NCI-H748 treated with DMSO at 0.1 percent for 48 hours (cell line): ENCODE measurements at regions not wholly inside any gene's neighbourhood (a gene's known extent, or its start where the extent isn't known, plus 50 kb on each side); places are given as distances from the start of the nearest gene placed in this dataset.
A peak's percentile ranks its signal among the peaks of the same experiment; 100 is the strongest.

Source experiments
- DNase-seq: peaks from one replicate; lab custom pipeline; 2025; lab: John Stamatoyannopoulos, UW

DNA sequence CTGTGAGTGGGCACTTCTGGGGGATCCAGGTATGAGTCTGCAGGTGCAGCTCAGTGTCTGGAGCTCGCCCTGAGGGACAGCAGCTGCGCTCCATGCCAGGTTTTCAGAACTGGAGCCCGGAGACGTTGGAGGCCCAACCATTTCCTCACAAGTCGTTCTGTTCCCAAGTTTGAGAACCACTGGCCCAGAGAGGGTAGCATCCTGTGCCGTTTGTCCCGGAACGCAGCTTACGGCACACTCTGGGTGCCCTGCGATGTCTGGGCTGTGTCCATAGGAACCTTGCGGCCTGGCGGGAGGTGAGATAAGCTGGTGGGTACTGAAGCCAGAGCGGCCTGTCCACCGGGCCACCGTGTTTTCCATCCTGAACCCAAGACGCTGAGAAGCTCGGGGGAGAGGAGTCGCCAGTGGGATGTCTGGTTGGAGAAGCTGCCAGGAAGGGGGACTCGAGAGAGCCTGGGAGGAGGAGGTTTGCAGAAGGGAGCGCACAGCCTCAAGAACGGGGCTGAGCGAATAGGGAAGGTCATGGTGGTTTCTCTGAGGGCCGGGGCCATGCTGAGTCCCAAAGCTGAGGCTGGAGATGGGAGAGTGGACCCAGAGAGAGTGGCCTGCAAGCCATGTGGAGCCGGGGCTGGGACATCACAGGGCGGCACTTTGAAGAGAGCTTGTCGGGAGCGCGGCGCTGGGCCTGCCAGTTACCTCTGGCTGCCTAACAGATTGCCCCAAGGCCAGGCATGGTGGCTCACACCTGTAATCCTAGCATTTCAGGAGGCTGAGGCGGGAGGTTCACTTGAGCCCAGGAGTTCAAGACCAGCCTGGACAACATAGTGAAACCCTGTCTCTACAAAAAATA lies 211.0 kb upstream of the GSE1 start:
- DNase-seq, result no peak

DNA sequence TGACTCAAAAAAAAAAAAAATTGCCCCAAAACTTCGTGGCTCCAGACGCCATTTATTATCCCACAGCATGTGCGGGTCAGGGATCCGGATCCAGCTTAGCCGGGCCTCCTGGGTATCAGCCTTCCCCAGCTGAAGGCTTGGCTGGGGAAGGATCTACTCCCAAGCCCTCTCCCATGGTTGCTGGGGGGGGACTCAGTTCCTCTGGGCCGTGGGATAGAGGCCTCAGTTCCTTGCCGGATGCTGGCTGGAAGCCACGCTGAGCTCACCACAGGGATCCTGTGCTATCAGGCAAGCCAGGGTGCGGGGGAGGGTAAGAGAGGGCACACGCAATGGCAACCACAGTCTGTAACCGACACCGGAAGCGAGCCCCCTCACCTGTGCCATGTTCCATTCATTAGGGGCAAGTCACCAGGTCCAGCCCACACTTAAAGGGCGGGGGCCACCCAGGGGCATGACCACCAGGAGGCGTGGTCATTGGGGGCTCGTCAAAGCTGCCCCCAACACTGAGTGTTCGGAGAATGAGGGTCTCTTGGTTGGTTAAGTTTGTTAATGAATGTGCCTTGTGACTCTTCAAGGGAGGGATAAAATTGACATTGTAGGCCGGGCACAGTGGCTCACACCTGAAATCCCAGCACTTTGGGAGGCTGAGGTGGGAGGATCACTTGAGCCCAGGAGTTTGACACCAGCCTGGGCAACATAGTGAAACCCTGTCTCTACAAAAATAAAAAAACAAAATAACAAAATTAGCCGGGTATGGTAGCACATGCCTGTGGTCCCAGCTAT lies 210.0 kb upstream of the GSE1 start:
- no peak for DNase-seq

DNA sequence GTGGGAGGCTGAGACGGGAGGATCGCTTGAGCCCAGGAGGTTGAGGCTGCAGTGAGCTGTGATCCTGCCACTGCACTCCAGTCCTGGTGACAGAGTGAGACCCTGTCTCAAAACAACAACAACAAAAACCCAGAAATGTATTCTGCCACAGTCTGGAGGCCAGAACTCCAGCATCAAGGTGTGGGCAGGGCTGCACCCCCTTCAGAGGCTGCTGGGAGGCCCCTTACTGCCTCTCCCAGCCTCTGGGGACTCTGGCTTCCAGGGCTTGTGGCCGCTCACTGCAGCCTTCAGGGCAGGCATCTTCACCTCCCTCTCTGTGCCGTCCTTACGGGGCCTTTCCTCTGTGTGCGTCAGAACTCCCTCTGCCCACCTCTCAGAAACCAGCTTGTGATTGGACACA lies 209.4 kb upstream of the GSE1 start:
- DNase-seq, result no peak

DNA sequence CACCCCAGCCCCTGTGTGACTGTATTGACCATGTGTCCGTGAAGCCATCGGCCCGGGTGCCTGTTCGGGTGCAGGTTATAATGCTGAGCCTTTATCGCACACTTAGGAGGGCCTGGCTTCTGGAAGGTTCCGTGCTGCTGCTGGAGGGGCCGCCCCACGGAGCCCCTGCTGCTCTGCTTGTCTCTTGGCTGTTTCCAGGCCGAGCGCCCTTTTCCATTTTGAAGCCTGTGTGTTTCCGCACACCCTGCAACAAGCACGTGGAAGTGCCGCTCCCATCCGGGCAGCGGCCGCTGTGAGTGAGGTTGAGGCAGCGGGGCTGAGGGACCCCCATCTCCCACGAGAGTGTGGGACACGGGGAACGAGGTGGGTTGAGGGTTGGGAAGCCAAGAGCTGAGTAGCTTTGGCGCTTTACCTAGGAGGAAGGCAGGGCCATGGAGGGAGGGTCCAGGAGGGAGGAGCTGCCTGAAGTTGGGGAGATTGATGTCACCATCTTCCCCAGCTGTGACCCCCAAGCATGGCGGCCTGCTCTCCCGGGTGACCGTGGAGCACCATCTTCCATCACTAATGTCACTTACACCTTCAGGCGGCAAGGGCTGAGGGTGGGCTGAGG lies 200.1 kb upstream of the GSE1 start:
- DNase-seq, result no peak

DNA sequence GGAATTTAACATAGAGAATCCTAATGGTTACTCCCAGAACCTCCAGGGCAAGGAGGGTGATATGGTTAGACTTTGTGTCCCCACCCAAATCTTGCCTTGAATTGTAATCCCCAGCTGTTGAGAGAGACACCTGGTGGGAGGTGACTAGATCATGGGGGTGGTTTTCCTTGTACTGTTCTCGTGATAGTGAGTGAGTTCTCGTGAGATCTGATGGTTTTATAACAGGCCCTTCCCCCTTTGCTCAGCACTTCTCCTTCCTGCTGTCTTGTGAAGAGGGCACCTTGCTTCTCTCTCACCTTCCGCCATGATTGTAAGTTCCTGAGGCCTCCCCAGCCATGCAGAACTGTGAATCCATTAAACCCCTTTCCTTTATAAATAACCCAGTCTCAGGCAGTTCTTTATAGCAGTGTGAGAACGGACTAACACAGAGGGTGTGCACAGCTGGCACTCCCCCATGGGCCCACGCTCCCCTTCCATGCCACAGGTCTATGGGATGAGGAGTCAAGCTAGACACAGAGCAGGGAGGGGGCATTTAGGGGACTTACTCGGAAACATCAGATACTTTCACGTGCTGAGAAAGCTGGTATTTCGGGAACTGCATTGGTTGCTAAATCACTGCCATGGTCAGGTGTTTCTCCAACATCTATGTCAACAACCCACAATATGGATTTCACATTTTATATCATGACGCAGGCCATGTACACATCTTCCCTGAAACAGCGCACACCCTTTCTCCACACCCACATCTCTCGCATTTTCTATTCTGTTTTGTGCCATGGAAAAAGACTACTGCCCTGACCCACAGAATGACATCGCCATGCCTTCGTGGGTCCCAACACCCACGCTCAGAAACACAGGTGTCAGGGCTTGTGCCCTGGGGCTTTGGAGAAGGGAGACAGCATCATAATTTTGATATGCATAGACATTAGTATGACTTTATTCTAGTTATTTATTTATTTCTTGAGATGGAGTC lies 199.1 kb upstream of the GSE1 start:
- no peak for DNase-seq

DNA sequence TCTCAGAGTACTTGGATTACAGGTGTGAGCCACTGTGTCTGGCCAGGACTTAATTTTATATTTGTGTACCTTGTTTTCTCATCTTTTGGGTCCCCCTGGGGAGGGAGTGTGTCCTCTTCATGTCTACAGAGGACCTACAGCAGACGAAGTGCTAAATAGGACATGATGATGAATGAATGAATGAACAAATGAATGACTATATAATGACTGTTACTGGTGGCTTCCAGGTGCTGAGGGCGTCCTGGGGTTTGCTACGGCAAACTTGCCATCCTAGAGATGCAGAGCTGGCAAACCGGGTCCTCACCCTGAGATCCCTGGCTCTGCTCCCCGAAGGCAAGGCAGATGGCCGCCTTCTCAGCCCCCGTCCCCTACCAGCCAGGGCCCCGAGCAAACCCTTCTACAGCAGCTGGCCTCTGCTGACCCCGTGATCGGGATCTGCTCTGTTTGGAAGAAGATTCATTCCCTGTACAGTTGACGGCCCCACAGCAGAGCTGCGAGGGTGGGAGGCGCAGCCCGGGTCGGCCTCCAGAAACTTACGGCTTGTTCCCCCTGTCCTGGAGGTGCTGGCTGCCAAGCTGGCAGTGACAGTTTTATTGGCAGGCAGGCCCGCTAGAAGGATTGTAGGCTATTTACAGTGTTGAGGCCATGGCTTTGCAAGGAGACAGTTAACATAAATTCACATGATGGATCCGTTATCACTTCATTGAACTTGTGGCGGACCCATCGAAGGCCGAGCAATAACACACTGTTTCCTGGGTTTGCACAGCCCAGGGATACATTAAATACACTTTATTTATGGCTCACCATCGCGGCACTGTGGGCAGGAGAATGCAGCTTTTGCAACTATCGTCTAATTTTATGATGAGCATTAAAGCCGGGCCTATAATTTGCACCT lies 197.7 kb upstream of the GSE1 start:
- no peak for DNase-seq

DNA sequence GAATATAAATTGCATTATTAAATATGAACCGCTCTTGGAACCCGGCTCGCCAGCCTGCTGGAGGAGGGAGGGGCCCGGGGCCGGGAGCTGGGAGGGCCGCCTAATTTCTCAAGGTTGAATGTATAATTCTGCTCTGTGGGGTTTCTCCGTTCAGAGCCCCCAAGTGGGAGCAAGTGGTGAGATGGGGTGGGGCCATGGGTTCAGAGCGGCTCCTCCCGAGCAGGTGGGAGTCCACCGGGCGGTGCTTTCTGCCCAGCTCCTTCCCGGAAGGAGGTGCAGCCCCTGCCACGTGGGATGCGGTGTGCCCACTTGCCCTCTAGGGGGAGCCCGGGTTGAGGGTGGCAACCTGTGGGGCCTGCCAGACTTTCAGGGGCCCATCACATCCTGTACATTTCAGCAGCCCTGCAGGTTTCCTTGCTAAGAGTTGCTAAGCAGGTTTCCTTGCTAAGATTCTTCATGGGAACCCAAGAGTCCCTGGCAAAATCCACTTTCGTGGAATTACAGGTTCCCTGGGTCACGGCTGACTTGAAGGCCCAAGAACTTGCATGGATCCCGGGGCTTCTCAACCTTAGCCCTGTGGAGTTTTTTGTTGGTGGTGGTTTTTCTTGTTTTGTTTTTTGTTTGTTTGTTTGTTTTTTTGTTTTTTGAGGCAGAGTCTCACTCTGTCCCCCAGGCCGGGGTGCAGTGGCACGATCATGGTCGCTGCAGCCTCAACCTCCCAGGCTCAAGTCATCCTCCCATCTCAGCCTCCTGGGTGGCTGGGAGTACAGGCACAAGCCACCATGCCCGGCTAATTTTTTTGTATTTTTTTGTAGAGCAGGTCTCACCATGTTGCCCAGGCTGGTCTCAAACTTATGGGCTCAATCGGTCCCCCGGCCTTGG lies 196.7 kb upstream of the GSE1 start:
- DNase-seq, result peak; percentile 49

DNA sequence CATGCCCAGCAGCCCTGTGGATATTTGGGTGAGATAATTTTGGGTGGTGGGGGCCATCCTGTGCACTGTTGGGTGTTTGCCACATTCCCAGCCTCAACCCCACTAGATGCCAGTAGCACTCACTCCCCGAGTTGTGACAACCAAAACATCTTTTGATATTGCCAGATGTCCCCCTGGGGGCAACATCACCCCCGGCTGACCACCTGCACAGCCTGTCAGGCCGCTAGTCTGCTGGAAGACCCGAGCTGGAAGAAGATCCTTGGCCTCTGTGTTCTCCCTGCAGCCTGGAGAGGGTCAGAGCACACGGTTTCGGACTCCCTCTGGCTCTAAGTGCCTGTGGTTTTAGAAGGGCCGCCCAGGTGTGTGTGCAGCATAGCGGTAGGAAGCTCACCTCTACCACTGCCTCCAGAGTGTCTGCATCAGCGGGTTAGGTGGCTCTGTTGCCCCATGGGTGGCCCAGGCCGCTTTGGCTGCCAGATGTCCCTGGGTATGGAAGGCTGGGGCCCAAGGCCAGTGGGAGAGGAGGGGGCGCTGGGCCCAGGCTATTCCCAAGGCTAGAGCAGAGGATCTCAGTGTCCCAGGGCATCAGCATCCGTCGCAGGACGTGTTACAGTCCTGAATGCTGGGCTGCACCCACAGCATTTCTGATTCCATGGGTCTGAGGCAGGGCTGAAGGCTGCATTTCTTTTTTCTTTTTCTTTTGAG lies 195.8 kb upstream of the GSE1 start:
- no peak for DNase-seq

DNA sequence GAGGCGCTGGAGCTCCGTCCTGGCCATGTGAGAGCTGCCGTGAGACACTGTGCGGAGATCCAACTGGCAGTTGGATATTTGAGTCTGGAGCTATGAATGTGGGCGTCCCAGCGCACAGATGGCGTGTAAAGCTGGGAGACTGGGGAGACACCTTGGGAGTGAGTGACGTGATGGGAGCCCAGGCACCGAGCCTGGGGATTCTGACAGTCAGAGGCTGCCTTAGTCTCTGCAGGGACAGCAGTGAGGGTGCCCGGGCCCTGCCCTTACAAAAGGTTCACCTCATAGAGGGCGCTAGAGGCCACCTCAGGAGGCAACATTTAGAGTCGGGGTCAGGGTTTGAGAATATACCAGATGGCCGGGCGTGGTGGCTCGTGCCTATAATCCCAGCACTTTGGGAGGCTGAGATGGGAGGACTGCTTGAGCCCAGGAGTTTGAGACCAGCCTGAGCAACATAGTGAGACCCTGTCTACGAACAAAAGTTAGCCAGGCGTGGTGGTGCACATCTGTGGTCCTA lies 194.1 kb upstream of the GSE1 start:
- no peak for DNase-seq

DNA sequence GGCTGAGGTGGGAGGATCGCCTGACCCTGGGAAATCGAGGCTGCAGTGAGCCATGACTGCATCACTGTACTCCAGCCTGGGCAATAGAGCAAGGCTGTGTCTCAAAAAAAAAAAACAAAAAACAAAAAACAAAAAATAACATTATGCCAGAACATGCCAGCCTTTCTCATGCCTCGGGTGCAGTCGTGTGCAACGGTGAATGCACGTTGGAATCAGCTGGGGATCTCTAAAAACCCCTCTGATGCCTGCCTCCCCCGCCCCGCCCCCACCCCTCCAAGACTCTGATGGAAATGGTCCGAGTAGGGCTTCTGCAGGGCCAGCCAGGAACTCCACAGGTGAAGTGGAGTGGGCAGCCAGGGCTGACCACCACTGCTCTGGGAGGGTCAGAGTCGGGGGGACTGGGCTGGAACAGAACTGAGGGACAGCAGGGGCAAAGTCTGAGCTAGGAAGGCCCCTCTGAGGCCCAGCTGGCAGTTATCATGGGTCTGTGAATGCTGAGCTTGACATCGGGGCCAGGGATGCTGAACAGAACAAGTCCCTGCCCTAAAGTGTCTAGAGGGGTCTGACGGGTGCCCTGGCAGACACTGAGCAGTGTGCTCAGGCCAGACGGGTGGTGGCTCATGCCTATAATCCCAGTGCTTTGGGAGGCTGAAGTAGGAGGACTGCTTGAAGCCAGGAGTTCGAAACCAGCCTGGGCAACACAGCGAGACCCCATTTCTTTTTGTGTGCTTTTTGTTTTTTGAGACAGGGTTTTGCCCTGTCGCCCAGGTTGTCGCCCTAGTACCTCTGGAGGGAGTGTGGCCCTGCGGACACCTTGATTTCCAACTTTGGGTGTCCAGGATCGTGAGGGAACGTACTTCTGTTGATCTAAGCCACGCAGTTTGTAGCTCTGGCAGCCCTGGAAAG lies 193.4 kb upstream of the GSE1 start:
- DNase-seq, result no peak

DNA sequence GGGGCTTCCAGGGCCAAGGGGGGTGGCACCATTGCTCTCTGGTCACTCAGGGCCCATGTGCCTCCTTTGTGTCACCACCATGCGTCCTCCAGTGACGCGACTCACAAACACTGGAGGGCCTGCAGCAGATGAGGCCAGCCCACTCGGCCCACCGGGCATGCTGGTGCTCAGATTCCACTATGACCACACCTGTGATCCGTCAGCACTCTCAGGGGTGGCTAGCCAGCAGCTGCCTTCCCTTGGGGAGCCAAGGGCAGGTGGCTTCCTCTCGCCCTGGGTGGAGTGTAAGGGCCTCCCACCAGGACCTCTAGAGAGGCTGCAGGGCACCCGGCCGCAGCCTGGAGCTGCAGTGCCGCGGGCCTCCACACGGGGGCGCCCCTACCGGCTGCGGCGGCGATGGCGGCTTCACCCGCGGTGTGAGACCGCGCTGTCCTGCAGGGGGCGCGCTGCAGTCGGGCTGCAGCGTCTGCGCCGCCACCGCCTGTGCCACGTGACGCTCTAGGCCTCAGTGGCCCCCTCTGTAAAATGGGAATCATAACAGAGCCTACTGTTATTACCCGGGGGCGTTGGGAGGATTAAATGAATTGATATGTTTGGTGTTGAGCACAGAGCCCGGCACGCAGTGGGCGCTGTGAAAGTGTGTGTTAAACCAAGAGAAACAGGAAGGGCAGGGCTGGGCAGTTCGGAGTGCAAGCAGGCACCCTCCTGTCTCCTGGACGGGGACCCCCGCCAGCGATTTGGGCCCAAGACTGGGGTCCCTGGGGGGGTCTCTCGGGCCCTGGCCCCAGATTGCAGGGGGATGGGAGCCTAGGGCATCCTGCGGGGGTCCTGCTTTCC lies 192.4 kb upstream of the GSE1 start:
- no peak for DNase-seq

DNA sequence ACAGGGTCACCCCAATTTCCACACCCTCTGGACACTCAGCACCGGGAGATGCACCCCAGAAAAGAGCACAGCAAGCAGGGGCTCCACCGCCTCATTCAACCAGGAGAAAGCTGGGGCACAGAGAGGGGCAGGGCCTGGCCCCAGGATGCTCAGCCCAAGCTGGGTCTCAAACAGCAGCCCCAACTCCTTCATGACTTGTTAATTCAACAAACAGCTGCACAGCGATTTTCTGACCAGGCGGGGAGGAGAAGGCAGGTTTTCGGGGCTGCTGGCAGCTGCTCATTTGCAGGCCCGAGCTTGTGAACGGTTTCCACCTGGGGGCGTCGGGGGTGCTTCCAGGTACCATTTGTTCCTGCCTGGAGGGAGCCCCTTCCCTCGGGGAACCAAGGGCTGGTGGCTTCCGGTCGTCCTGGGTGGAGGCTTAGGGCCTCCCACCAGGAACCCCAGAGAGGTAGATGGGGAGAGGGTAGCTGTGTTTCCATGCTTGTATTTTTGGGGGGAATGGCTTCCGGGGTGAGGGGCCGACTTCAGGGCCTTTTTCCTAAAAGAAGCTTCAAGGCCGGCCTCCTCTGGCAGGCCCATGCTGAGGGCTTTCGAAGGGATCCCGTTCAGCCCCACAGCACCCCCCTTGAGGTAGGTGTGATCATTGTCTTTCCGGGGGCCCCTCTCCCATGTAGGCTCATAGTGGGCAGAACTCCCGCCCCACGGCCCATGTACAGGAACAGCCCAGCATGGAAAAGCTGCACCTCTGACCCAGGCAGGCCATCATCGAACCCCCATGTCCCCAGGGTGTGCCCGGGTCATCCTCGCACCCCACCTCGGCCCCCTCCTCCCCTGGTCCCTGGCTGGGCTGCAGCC lies 191.6 kb upstream of the GSE1 start:
- no peak for DNase-seq

DNA sequence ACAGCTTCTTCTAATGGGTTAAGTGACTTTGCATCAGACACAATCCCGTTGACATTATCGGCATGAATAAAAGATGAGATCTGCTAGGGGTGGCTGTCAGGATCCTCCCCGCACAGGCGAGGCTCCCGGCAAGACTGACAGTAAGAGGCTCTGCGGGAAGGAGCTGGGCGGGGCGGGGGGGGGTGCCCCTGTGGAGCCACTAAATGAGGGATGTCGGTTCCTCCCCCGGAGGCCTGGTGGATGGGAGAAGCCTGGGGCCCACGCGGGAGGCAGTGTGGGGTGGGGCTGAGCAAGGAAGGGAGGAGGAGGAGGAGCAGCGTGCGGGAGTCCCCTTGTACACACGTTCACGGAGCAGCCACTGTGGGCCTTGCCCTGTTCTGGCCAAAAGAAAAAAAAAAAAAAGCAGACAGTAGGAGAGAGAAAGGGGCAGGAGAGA lies 190.9 kb upstream of the GSE1 start:
- peak; percentile 13 for DNase-seq

DNA sequence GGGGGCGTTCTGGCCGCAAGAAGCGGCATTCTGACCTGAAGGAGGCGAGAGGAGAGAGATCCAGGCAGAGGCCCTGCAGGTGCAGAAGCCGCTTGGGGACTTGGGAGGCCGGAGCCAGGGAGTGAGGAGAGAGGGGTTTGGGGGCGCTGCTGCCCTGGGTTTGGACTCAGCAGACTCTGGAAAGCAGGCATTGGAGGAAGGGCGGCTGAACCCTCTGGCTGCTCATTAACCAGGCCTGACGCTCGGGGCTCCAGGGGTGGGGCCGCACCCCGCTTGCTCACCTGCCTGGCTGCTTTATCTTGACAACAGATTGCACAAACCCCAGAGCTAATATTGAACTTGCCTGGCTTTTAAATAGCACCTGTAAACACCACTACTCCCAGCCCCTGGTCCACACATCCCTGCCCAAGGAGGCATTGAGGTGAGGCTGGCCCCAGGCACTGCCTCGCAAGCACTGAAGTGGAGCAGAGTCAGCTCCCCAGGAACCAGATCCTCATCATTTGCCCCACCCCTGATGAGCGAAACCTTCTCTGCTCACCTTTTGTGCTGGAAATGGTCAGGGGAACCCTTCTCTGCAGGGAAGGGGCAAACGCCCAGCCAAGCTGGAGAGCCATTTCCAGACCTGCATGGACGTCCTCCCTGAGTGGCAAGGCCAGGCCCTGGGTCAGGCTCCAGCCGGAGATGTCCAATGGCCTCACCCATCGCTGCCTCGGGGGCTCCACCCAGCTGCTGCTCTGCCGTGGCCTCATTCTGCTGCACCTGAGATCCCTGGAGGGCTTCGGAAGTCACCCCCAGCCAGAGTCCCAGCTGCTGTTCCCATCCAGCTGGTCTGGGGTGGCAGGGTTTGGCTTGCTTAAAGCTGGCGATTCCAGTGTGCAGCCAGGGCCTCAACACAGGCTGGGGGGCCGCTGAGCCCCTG lies 190.2 kb upstream of the GSE1 start:
- peak; percentile 51 for DNase-seq

DNA sequence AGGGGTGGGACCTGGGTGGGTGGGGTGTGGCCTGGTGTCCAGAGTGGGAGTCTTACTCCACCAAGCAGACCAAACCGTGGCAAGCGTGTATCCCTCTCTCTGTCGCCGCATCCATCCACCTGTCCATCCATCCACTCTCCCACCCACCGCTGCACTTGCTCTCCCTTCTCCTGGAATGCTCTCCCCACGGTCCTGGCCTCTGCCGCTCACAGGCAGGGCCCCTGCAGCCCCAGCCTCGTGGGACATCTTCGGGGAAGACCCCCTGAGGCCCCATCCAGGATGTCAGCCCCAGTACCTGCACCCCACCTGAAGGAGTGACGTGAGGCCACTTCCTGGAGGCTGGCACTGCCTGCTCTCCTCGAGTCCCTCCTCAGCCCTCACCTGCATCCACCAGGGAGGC lies 189.5 kb upstream of the GSE1 start:
- no peak for DNase-seq
